ENCODE measurements at regions not wholly inside any gene's neighbourhood (a gene's known extent, or its start where the extent isn't known, plus 50 kb on each side); places are given as distances from the start of the nearest gene placed in this dataset.

- Histone ChIP-seq H3K4me3 (ENCODE audit: insufficient read depth, low read depth, low read length) (no peak overlapping the region), H3K9me3 (ENCODE audit: control insufficient read depth, low read length) (no peaks in the 10 kb centered on the region), H3K4me1 (ENCODE audit: control insufficient read depth, insufficient read depth, low read length) (no peaks in the 10 kb centered on the region), H3K27me3 (ENCODE audit: control insufficient read depth, insufficient read depth, low read length, poor library complexity, severe bottlenecking) (no peaks in the 10 kb centered on the region), H3K27ac (ENCODE audit: insufficient read depth, low read depth, low read length, poor library complexity, severe bottlenecking) (no peak overlapping the region), H3K36me3 (ENCODE audit: control insufficient read depth, insufficient read depth, low read length) (no peaks in the 10 kb centered on the region)
- 88 to 89% methylated on average over 7 of the region's 7 CpGs for WGBS, 2 experiments
Observed at GRCh38 chr10:1942478-1942877, 205.2 kb upstream of the ADARB2 start.

DNA sequence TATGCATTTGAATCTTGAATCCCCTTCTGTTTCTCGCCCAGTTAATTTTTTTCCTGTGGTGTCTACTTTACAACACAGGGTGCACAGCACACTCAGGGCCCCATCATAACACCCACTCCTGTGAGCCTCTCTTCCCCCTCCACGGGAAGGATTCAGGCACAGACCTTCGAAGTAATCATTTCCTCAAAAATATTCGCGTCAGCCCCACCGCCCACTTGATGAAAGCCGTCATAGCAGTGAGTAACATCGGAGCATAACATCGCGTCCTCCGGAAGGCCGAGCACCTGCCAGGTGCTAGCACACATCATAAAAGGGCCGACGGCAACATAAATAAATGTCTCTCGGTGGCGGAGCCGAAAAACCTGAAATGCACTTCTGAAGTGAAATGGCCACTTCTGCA lies 201.7 kb upstream of the ADARB2 start:
- 95 to 96% methylated on average over 17 of the region's 17 CpGs for WGBS, 2 experiments
- Histone ChIP-seq H3K36me3 (ENCODE audit: control insufficient read depth, insufficient read depth, low read length) (no peaks in the 10 kb centered on the region), H3K9me3 (ENCODE audit: control insufficient read depth, low read length) (no peaks in the 10 kb centered on the region), H3K4me3 (ENCODE audit: insufficient read depth, low read depth, low read length) (no peak overlapping the region), H3K27ac (ENCODE audit: insufficient read depth, low read depth, low read length, poor library complexity, severe bottlenecking) (no peak overlapping the region), H3K4me1 (ENCODE audit: control insufficient read depth, insufficient read depth, low read length) (no peaks in the 10 kb centered on the region), H3K27me3 (ENCODE audit: control insufficient read depth, insufficient read depth, low read length, poor library complexity, severe bottlenecking) (no peaks in the 10 kb centered on the region)

DNA sequence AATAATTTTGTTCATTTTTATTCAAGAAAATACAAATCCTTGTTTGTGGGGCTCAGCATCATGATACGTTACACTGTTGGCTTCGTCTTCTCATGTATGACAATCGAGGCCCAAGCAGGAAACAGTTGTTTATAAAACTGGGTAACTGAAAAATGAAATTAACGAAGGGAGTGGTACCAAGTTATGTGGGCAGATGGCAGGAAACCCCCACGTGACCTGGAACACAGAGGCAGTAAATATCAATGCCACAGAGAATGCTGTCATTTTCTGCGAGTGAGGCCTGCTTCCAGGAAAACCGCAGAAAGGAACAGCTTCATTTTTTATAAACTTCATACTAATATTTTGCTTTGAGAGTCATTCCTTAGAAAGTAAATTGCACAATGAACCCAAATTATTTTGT lies 201.0 kb upstream of the ADARB2 start:
- Histone ChIP-seq H3K4me1 (ENCODE audit: control insufficient read depth, insufficient read depth, low read length) (no peaks in the 10 kb centered on the region), H3K4me3 (ENCODE audit: insufficient read depth, low read depth, low read length) (no peak overlapping the region), H3K27me3 (ENCODE audit: control insufficient read depth, insufficient read depth, low read length, poor library complexity, severe bottlenecking) (no peaks in the 10 kb centered on the region), H3K27ac (ENCODE audit: insufficient read depth, low read depth, low read length, poor library complexity, severe bottlenecking) (no peak overlapping the region), H3K9me3 (ENCODE audit: control insufficient read depth, low read length) (no peaks in the 10 kb centered on the region), H3K36me3 (ENCODE audit: control insufficient read depth, insufficient read depth, low read length) (no peaks in the 10 kb centered on the region)
- 91 to 94% methylated on average over 5 to 7 of the region's 7 CpGs for WGBS, 2 experiments

GRCh38 chr10:1935912-1936311 lies 198.6 kb upstream of the ADARB2 start:
- Histone ChIP-seq H3K4me1 (ENCODE audit: control insufficient read depth, insufficient read depth, low read length) (no peaks in the 10 kb centered on the region), H3K36me3 (ENCODE audit: control insufficient read depth, insufficient read depth, low read length) (no peaks in the 10 kb centered on the region), H3K4me3 (ENCODE audit: insufficient read depth, low read depth, low read length) (no peak overlapping the region), H3K27me3 (ENCODE audit: control insufficient read depth, insufficient read depth, low read length, poor library complexity, severe bottlenecking) (no peaks in the 10 kb centered on the region), H3K9me3 (ENCODE audit: control insufficient read depth, low read length) (no peaks in the 10 kb centered on the region), H3K27ac (ENCODE audit: insufficient read depth, low read depth, low read length, poor library complexity, severe bottlenecking) (no peak overlapping the region)
- 86 to 87% methylated on average over 4 of the region's 4 CpGs for WGBS, 2 experiments

DNA sequence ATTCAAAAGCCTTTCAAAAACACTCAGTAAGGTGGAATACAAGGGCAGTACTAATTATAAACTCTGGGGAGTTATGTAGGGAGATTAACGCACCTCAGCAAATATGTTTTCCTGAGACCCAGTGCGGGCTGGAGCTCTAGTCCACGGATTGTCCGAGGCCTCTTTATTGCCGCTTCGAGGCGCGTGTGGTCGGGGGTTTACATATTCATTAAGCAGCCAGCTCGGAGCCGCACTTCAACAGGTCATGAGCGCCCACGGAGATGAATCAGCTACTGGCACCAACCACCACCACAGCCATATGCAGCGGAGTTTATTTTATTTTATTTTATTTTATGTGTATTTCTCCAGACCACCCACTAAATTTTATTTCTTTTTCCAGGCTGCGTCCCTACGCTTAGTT lies 195.9 kb upstream of the ADARB2 start:
- no peaks in the 10 kb centered on the region for H3K4me1 ChIP-seq (ENCODE audit: control insufficient read depth, insufficient read depth, low read length)
- no peak overlapping the region for H3K27ac ChIP-seq (ENCODE audit: insufficient read depth, low read depth, low read length, poor library complexity, severe bottlenecking)
- H3K36me3 ChIP-seq (ENCODE audit: control insufficient read depth, insufficient read depth, low read length) = no peaks in the 10 kb centered on the region
- 89 to 92% methylated on average over 15 to 16 of the region's 16 CpGs for WGBS, 2 experiments
- no peaks in the 10 kb centered on the region for H3K9me3 ChIP-seq (ENCODE audit: control insufficient read depth, low read length)
- no peak overlapping the region for H3K4me3 ChIP-seq (ENCODE audit: insufficient read depth, low read depth, low read length)
- no peaks in the 10 kb centered on the region for H3K27me3 ChIP-seq (ENCODE audit: control insufficient read depth, insufficient read depth, low read length, poor library complexity, severe bottlenecking)

DNA sequence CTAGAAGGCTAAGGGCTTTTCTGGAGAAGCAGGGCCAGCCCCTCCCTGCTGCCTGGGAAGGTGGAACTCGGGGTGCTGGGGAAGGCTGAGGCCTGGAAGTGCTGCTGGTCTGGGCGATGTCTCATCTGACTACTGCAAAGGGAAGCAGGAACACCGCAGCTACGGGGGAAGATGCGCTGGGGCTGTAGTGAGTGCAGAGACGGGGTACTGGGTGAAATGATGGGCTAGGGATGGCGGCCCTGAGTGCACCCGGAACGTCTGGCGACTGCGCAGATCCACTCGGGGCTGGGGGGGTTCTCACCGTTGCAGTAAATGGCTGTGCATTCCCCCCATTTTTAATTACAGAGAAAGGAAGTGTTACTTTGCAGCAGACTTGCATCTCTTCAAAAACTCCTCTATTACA lies 195.4 kb upstream of the ADARB2 start:
- WGBS, 2 experiments = 81 to 82% methylated on average over 13 of the region's 13 CpGs
- H3K27me3 ChIP-seq (ENCODE audit: control insufficient read depth, insufficient read depth, low read length, poor library complexity, severe bottlenecking) = no peaks in the 10 kb centered on the region
- no peaks in the 10 kb centered on the region for H3K36me3 ChIP-seq (ENCODE audit: control insufficient read depth, insufficient read depth, low read length)

DNA sequence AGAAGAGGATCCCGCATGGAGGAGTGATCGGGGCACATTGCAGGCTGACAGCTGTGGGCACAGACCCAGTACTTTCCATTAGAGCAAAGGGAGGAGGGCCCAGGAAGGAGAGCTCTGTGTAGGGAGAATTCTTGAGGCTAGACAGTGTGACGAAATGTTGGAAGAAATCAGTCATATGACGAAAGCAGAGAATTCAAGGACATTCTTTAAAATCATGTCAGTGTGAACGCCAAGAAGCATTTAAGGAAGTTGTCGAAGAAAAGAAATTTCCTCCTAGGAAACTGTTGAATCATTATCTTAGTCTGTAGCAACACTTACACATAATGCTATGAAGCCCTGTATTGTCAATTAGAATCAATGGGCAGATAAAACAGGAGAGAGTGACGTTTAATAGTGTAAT lies 191.3 kb upstream of the ADARB2 start:
- H3K27me3 ChIP-seq (ENCODE audit: control insufficient read depth, insufficient read depth, low read length, poor library complexity, severe bottlenecking) = no peaks in the 10 kb centered on the region
- no peak overlapping the region for H3K27ac ChIP-seq (ENCODE audit: insufficient read depth, low read depth, low read length, poor library complexity, severe bottlenecking)
- H3K4me1 ChIP-seq (ENCODE audit: control insufficient read depth, insufficient read depth, low read length) = no peaks in the 10 kb centered on the region
- H3K9me3 ChIP-seq (ENCODE audit: control insufficient read depth, low read length) = no peaks in the 10 kb centered on the region
- H3K36me3 ChIP-seq (ENCODE audit: control insufficient read depth, insufficient read depth, low read length) = no peaks in the 10 kb centered on the region
- H3K4me3 ChIP-seq (ENCODE audit: insufficient read depth, low read depth, low read length) = no peak overlapping the region
- 92 to 95% methylated on average over 7 of the region's 7 CpGs for WGBS, 2 experiments

More for the DNA sequence above, 195.4 kb upstream of the ADARB2 start:
- no peak overlapping the region for H3K4me3 ChIP-seq (ENCODE audit: insufficient read depth, low read depth, low read length)
- H3K4me1 ChIP-seq (ENCODE audit: control insufficient read depth, insufficient read depth, low read length) = no peaks in the 10 kb centered on the region
- H3K9me3 ChIP-seq (ENCODE audit: control insufficient read depth, low read length) = no peaks in the 10 kb centered on the region
- no peak overlapping the region for H3K27ac ChIP-seq (ENCODE audit: insufficient read depth, low read depth, low read length, poor library complexity, severe bottlenecking)

- H3K9me3 ChIP-seq (ENCODE audit: control insufficient read depth, low read length) = no peaks in the 10 kb centered on the region
- H3K4me1 ChIP-seq (ENCODE audit: control insufficient read depth, insufficient read depth, low read length) = peaks cover 4% of the 10 kb centered on the region
- no peak overlapping the region for H3K27ac ChIP-seq (ENCODE audit: insufficient read depth, low read depth, low read length, poor library complexity, severe bottlenecking)
- H3K36me3 ChIP-seq (ENCODE audit: control insufficient read depth, insufficient read depth, low read length) = no peaks in the 10 kb centered on the region
- H3K27me3 ChIP-seq (ENCODE audit: control insufficient read depth, insufficient read depth, low read length, poor library complexity, severe bottlenecking) = no peaks in the 10 kb centered on the region
- H3K4me3 ChIP-seq (ENCODE audit: insufficient read depth, low read depth, low read length) = no peak overlapping the region
- WGBS, 2 experiments = 93 to 94% methylated on average over 12 of the region's 12 CpGs
Observed at GRCh38 chr10:1923998-1924397, 186.7 kb upstream of the ADARB2 start.

DNA sequence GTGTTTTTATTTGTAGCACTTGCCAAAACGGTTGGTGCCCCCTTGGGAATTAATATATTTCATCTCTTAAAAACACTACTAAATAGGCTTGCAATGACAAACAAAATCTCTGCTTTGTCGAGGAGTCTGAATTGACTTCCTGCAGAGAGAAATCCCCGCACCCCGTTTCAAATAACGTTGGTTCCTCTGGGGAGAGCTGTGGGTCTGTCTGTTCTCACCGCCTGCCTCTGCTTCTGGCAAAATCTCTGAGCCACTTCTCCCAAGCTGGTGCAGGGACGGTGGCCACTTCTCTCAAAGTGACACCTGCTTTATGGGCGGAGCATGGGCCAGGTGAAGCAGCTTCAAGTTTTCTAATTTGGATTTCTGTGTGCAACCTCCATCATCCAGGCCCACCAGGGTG lies 186.3 kb upstream of the ADARB2 start:
- 51 to 53% methylated on average over 7 to 8 of the region's 8 CpGs for WGBS, 2 experiments
- Histone ChIP-seq H3K36me3 (ENCODE audit: control insufficient read depth, insufficient read depth, low read length) (no peaks in the 10 kb centered on the region), H3K27ac (ENCODE audit: insufficient read depth, low read depth, low read length, poor library complexity, severe bottlenecking) (no peak overlapping the region), H3K27me3 (ENCODE audit: control insufficient read depth, insufficient read depth, low read length, poor library complexity, severe bottlenecking) (no peaks in the 10 kb centered on the region), H3K4me3 (ENCODE audit: insufficient read depth, low read depth, low read length) (no peak overlapping the region), H3K9me3 (ENCODE audit: control insufficient read depth, low read length) (no peaks in the 10 kb centered on the region), H3K4me1 (ENCODE audit: control insufficient read depth, insufficient read depth, low read length) (peaks cover 4% of the 10 kb centered on the region)

GRCh38 chr10:1920941-1921340 lies 183.6 kb upstream of the ADARB2 start:
- Histone ChIP-seq H3K9me3 (ENCODE audit: control insufficient read depth, low read length) (no peaks in the 10 kb centered on the region), H3K4me3 (ENCODE audit: insufficient read depth, low read depth, low read length) (no peak overlapping the region), H3K36me3 (ENCODE audit: control insufficient read depth, insufficient read depth, low read length) (no peaks in the 10 kb centered on the region), H3K4me1 (ENCODE audit: control insufficient read depth, insufficient read depth, low read length) (peaks cover 4% of the 10 kb centered on the region), H3K27me3 (ENCODE audit: control insufficient read depth, insufficient read depth, low read length, poor library complexity, severe bottlenecking) (no peaks in the 10 kb centered on the region), H3K27ac (ENCODE audit: insufficient read depth, low read depth, low read length, poor library complexity, severe bottlenecking) (no peak overlapping the region)
- 92 to 93% methylated on average over 3 to 4 of the region's 4 CpGs for WGBS, 2 experiments

GRCh38 chr10:1920127-1920526 lies 182.8 kb upstream of the ADARB2 start:
- Histone ChIP-seq H3K4me3 (ENCODE audit: insufficient read depth, low read depth, low read length) (no peak overlapping the region), H3K4me1 (ENCODE audit: control insufficient read depth, insufficient read depth, low read length) (peaks cover 4% of the 10 kb centered on the region), H3K9me3 (ENCODE audit: control insufficient read depth, low read length) (no peaks in the 10 kb centered on the region), H3K36me3 (ENCODE audit: control insufficient read depth, insufficient read depth, low read length) (no peaks in the 10 kb centered on the region), H3K27me3 (ENCODE audit: control insufficient read depth, insufficient read depth, low read length, poor library complexity, severe bottlenecking) (no peaks in the 10 kb centered on the region), H3K27ac (ENCODE audit: insufficient read depth, low read depth, low read length, poor library complexity, severe bottlenecking) (no peak overlapping the region)
- 66 to 82% methylated on average over 4 of the region's 4 CpGs for WGBS, 2 experiments

All from ectodermal cell (in vitro differentiated cells).